SK-N-SH (cell line): ENCODE measurements at regions not wholly inside any gene's neighbourhood (a gene's known extent, or its start where the extent isn't known, plus 50 kb on each side); places are given as distances from the start of the nearest gene placed in this dataset.

Experiments
- CTCF ChIA-PET: fragments of 300-600, 350-600 bp; formaldehyde crosslinking; extraction: SDS; loops from one replicate; lab custom pipeline; 2021; lab: Yijun Ruan, JAX
- POLR2A ChIA-PET: fragments of 350-600 bp; sonication (Branson Sonifier 250); formaldehyde crosslinking; extraction: SDS; loops from one replicate; lab custom pipeline; 2020; ENCODE audit warnings: antibody characterized with exemption, inconsistent platforms; lab: Yijun Ruan, JAX
- DNase-seq: peaks from one replicate; pipeline ENCODE4 v3.0.0; 2012
- H2AFZ ChIP-seq: fragments of 200-600 bp; sonication (generic); 2 replicates; pipeline ENCODE4 v1.8.1; 2016; ENCODE audit warnings: antibody characterized with exemption, mild to moderate bottlenecking, low read depth
- H3F3A ChIP-seq: fragments of 200-600 bp; sonication (generic); replicated peaks from 2 replicates; pipeline ENCODE3; 2016; ENCODE audit warnings: antibody characterized with exemption, mild to moderate bottlenecking; ENCODE audit not compliant: insufficient read depth
- H3K27ac ChIP-seq, 2 experiments: fragments of 200-500 bp in 1 of 2; fragments of 200-600 bp in 1 of 2; sonication (Bioruptor generic) in 1 of 2; sonication (generic), shearing (Covaris generic) in 1 of 2; 2 replicates each; pipeline versions ENCODE4 v1.5.1 to v1.6.1; 2014 to 2016; ENCODE audit warnings: low read depth in 2 of 2, inconsistent platforms in 1 of 2, low read length in 1 of 2, mild to moderate bottlenecking in 1 of 2, mixed read lengths in 1 of 2
- H3K27me3 ChIP-seq: fragments of 200-600 bp; sonication (generic), shearing (Covaris generic); 2 replicates; pipeline ENCODE4 v1.6.1; 2016; ENCODE audit warnings: mixed run types; ENCODE audit not compliant: insufficient read depth
- H3K36me3 ChIP-seq, 2 experiments: fragments of 200-500 bp in 1 of 2; fragments of 200-600 bp in 1 of 2; sonication (Bioruptor generic) in 1 of 2; sonication (generic) in 1 of 2; replicated peaks in 1 of 2; 2 replicates each; pipeline versions ENCODE3 to v1.5.1; 2014 to 2016; ENCODE audit warnings: low read length in 1 of 2, mild to moderate bottlenecking in 1 of 2; ENCODE audit not compliant: insufficient read depth in 2 of 2, control insufficient read depth in 1 of 2
- H3K4me1 ChIP-seq, 2 experiments: fragments of 200-500 bp in 1 of 2; fragments of 200-600 bp in 1 of 2; sonication (Bioruptor generic) in 1 of 2; sonication (generic), shearing (Covaris generic) in 1 of 2; 2 replicates each; pipeline versions ENCODE4 v1.5.1 to v1.6.1; 2014 to 2016; ENCODE audit warnings: low read depth in 1 of 2, low read length in 1 of 2, mixed run types in 1 of 2; ENCODE audit not compliant: insufficient read depth in 2 of 2, control insufficient read depth in 1 of 2
- H3K4me2 ChIP-seq: fragments of 200-600 bp; sonication (generic), shearing (Covaris generic); 2 replicates; pipeline ENCODE4 v1.6.1; 2017; ENCODE audit warnings: mixed run types
- H3K4me3 ChIP-seq, 2 experiments: fragments of 200-500 bp in 1 of 2; fragments of 200-600 bp in 1 of 2; sonication (Bioruptor generic) in 1 of 2; sonication (generic), shearing (Covaris generic) in 1 of 2; 2 replicates each; pipeline versions ENCODE4 v1.5.1 to v1.8.1; 2014 to 2016; ENCODE audit warnings: low read depth in 2 of 2, inconsistent platforms in 1 of 2, low read length in 1 of 2, mild to moderate bottlenecking in 1 of 2, mixed read lengths in 1 of 2, moderate library complexity in 1 of 2
- H3K79me2 ChIP-seq: fragments of 200-600 bp; sonication (generic); 2 replicates; pipeline ENCODE4 v1.8.1; 2017; ENCODE audit warnings: mild to moderate bottlenecking; ENCODE audit not compliant: insufficient read depth
- H3K9ac ChIP-seq: fragments of 200-600 bp; sonication (generic); 2 replicates; pipeline ENCODE4 v1.6.1; 2017; ENCODE audit warnings: mixed run types
- H3K9me2 ChIP-seq: fragments of 200-600 bp; sonication (generic); 2 replicates; pipeline ENCODE4 v1.6.1; 2017; ENCODE audit warnings: mixed run types
- H3K9me3 ChIP-seq: fragments of 200-600 bp; sonication (generic); 2 replicates; pipeline ENCODE4 v1.6.1; 2017; ENCODE audit warnings: mixed run types, mild to moderate bottlenecking, moderate library complexity
- H4K20me1 ChIP-seq: fragments of 200-600 bp; sonication (generic); 2 replicates; pipeline ENCODE4 v1.6.1; 2017; ENCODE audit warnings: mild to moderate bottlenecking, mixed run types; ENCODE audit not compliant: insufficient read depth
- CHD2 ChIP-seq: fragments of 150-350 bp; IDR thresholded peaks from 2 replicates; pipeline ENCODE4 v1.6.1; 2018; ENCODE audit warnings: low read length; ENCODE audit not compliant: partially characterized antibody
- EP300 ChIP-seq, 2 experiments: IDR thresholded peaks; 2 replicates each; pipeline versions ENCODE4 v1.4.0 to v1.6.1; 2012; ENCODE audit warnings: borderline replicate concordance in 1 of 2, low read depth in 1 of 2, low read length in 1 of 2
- EZH2phosphoT487 ChIP-seq: fragments of 200-600 bp; sonication (generic); IDR thresholded peaks from 2 replicates; pipeline ENCODE4 v1.6.1; 2017; ENCODE audit warnings: low read depth, mixed run types, mild to moderate bottlenecking, antibody characterized with exemption, moderate library complexity, borderline replicate concordance
- FOXM1 ChIP-seq: IDR thresholded peaks from 2 replicates; pipeline ENCODE4 v1.4.0; 2012; ENCODE audit warnings: low read depth, mild to moderate bottlenecking
- GABPA ChIP-seq: IDR thresholded peaks from 2 replicates; pipeline ENCODE4 v1.4.0; 2012; ENCODE audit warnings: low read depth, mild to moderate bottlenecking
- GATA2 ChIP-seq: sonication (generic); formaldehyde crosslinking; IDR thresholded peaks from 2 replicates; pipeline ENCODE4 v1.5.0; 2020; ENCODE audit warnings: mild to moderate bottlenecking, missing genetic modification reagents
- IRF3 ChIP-seq: fragments of 150-350 bp; IDR thresholded peaks from 2 replicates; pipeline ENCODE4 v1.6.1; 2016; ENCODE audit warnings: mild to moderate bottlenecking, low read depth, low read length
- JUND ChIP-seq: IDR thresholded peaks from 2 replicates; pipeline ENCODE4 v1.4.0; 2012
- MAX ChIP-seq: IDR thresholded peaks from 2 replicates; pipeline ENCODE4 v1.4.0; 2012; ENCODE audit warnings: low read depth
- MEF2A ChIP-seq: IDR thresholded peaks from 2 replicates; pipeline ENCODE4 v1.4.0; 2012; ENCODE audit warnings: low read depth, borderline replicate concordance
- MXI1 ChIP-seq: IDR thresholded peaks from 2 replicates; pipeline ENCODE4 v1.6.1; 2012; ENCODE audit warnings: mild to moderate bottlenecking, low read depth, low read length, improper control_type of control experiment
- NFIC ChIP-seq: IDR thresholded peaks from 2 replicates; pipeline ENCODE4 v1.4.0; 2012; ENCODE audit warnings: borderline replicate concordance
- NRF1 ChIP-seq: IDR thresholded peaks from 2 replicates; pipeline ENCODE4 v1.6.1; 2012; ENCODE audit warnings: low read depth, mild to moderate bottlenecking, low read length
- POLR2AphosphoS5 ChIP-seq: IDR thresholded peaks from 2 replicates; pipeline ENCODE4 v1.6.1; 2012; ENCODE audit warnings: low read depth, low read length
- RAD21 ChIP-seq: IDR thresholded peaks from 2 replicates; pipeline ENCODE4 v1.6.1; 2012; ENCODE audit warnings: mild to moderate bottlenecking, low read length
- RCOR1 ChIP-seq: fragments of 150-350 bp; IDR thresholded peaks from 2 replicates; pipeline ENCODE4 v1.6.1; 2017; ENCODE audit warnings: antibody characterized with exemption, low read length
- SMC3 ChIP-seq: IDR thresholded peaks from 2 replicates; pipeline ENCODE4 v1.6.1; 2012; ENCODE audit warnings: low read depth, low read length, improper control_type of control experiment
- TCF12 ChIP-seq: IDR thresholded peaks from 2 replicates; pipeline ENCODE4 v1.4.0; 2012
- YY1 ChIP-seq: IDR thresholded peaks from 2 replicates; pipeline ENCODE4 v1.4.0; 2012; ENCODE audit warnings: low read depth, mild to moderate bottlenecking
- whole genome bisulfite sequencing: methylation state at CpG from one replicate; pipeline ENCODE4 v1.1.6; 2017; ENCODE audit warnings: low lambda C conversion rate; 5-methylcytosine and 5-hydroxymethylcytosine counted together
- TF ChIP-seq, protein P1 (sequence below): IDR thresholded peaks from 2 replicates; pipeline ENCODE4 v1.4.0; 2012; ENCODE audit warnings: low read depth, borderline replicate concordance

- H3F3A ChIP-seq = no peaks in the 10 kb centered on the region
- H3K27me3 ChIP-seq = no peaks in the 10 kb centered on the region
- H3K4me3 ChIP-seq = no peak overlapping the region
- ChIA-PET CTCF (interaction anchor here (1.7 kb wide), 1 partner anchor 369 kb away, joined by 3 read pairs; no protein-coding TSS in a partner anchor), POLR2A (no interaction called here)
- H3K9me2 ChIP-seq = no peaks in the 10 kb centered on the region
- H4K20me1 ChIP-seq = no peaks in the 10 kb centered on the region
- H2AFZ ChIP-seq = no peak overlapping the region
- no peak for TF ChIP-seq FOXM1
- no peaks in the 10 kb centered on the region for H3K36me3 ChIP-seq
- H3K9me3 ChIP-seq = no peaks in the 10 kb centered on the region
- H3K9ac ChIP-seq = no peak overlapping the region
- no peak for DNase-seq
- no peak overlapping the region for H3K4me2 ChIP-seq
- H3K79me2 ChIP-seq = no peaks in the 10 kb centered on the region
- 97% methylated on average over 11 of the region's 12 CpGs for WGBS
- H3K27ac ChIP-seq = no peak overlapping the region; a peak in 1 of 4 replicates
- H3K4me1 ChIP-seq = peaks cover 20 to 28% of the 10 kb centered on the region in 2 experiments; a peak in 3 of 4 replicates
These were observed 370.4 kb downstream of the IRS2 start for GRCh38 chr13:109416001-109416400.

- 89% methylated on average over 4 of the region's 4 CpGs for WGBS
- peak overlapping the region in 1 of 2 experiments; percentile 99; a peak in 2 of 4 replicates for H3K27ac ChIP-seq
- H3K9me2 ChIP-seq = no peaks in the 10 kb centered on the region
- H3K36me3 ChIP-seq = no peaks in the 10 kb centered on the region
- H3K4me3 ChIP-seq = no peak overlapping the region
- no peaks in the 10 kb centered on the region for H3K79me2 ChIP-seq
- H3K4me1 ChIP-seq = peaks cover 20 to 30% of the 10 kb centered on the region in 2 experiments; a peak in 3 of 4 replicates
- no peaks in the 10 kb centered on the region for H3F3A ChIP-seq
- TF ChIP-seq TCF12 (no peak), YY1 (no peak), MAX (no peak), NRF1 (no peak)
- H4K20me1 ChIP-seq = no peaks in the 10 kb centered on the region
- DNase-seq = no peak
- no peaks in the 10 kb centered on the region for H3K27me3 ChIP-seq
- H3K4me2 ChIP-seq = no peak overlapping the region
- ChIA-PET POLR2A (interaction anchor here (0.6 kb wide), 1 partner anchor 187 kb away, joined by 4 read pairs; no protein-coding TSS in a partner anchor), CTCF (interaction anchor here (0.6 to 1.7 kb wide), 3 partner anchors 65 to 370 kb away, joined by 3 to 4 read pairs (median 3); no protein-coding TSS in a partner anchor)
- H2AFZ ChIP-seq = no peak overlapping the region
- H3K9me3 ChIP-seq = no peaks in the 10 kb centered on the region
- H3K9ac ChIP-seq = no peak overlapping the region
These were observed 371.3 kb downstream of the IRS2 start for GRCh38 chr13:109415057-109415456.

GRCh38 chr13:109412283-109412901 lies 374.0 kb downstream of the IRS2 start:
- DNase-seq = peak; percentile 76
- WGBS = 9% methylated on average over 14 of the region's 14 CpGs
- CTCF ChIA-PET = interaction anchor here (1.3 kb wide), 1 partner anchor 266 kb away, joined by 3 read pairs; no protein-coding TSS in a partner anchor
- TF ChIP-seq JUND = no peak
- peak in 1 of 2 experiments; percentile 34; a peak in 1 of 4 replicates for TF ChIP-seq EP300 (IDR thresholded peaks at IDR 0.05; ENCODE audit: borderline replicate concordance in 1 of 2, low read depth in 1 of 2, low read length in 1 of 2)
- TF ChIP-seq RCOR1 = no peak; the same call in 1 of the 2 replicates
- TF ChIP-seq IRF3 = no peak
- peak; percentile 78; the same call in 1 of the 2 replicates for TF ChIP-seq MXI1
- TF ChIP-seq EZH2phosphoT487 = no peak
- no peak for TF ChIP-seq NFIC
- no peak for TF ChIP-seq GABPA
- peak; percentile 92 for TF ChIP-seq MAX
- TF ChIP-seq RAD21 = peak; percentile 49; the same call in 1 of the 2 replicates
- TF ChIP-seq NRF1 = no peak
- peak; percentile 73 for TF ChIP-seq POLR2AphosphoS5
- TF ChIP-seq CHD2 = peak; percentile 12
- peak; percentile 22; the same call in 1 of the 2 replicates for TF ChIP-seq SMC3
- TF ChIP-seq GATA2 = peak; percentile 74
- TF ChIP-seq MEF2A = no peak
- TF ChIP-seq, protein P1, sequence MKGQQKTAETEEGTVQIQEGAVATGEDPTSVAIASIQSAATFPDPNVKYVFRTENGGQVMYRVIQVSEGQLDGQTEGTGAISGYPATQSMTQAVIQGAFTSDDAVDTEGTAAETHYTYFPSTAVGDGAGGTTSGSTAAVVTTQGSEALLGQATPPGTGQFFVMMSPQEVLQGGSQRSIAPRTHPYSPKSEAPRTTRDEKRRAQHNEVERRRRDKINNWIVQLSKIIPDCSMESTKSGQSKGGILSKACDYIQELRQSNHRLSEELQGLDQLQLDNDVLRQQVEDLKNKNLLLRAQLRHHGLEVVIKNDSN = no peak
- TF ChIP-seq TCF12 = no peak

More at GRCh38 chr13:109412283-109412901, 374.0 kb downstream of the IRS2 start:
- H4K20me1 ChIP-seq = no peaks in the 10 kb centered on the region
- H3K9me2 ChIP-seq = no peaks in the 10 kb centered on the region
- no peaks in the 10 kb centered on the region for H3K9me3 ChIP-seq
- peak overlapping the region; percentile 73 for H2AFZ ChIP-seq
- H3K4me1 ChIP-seq = peaks cover 20 to 30% of the 10 kb centered on the region in 2 experiments; a peak in 3 of 4 replicates
- H3K36me3 ChIP-seq = no peaks in the 10 kb centered on the region
- H3K27me3 ChIP-seq = no peaks in the 10 kb centered on the region
- H3F3A ChIP-seq = no peaks in the 10 kb centered on the region
- H3K79me2 ChIP-seq = no peaks in the 10 kb centered on the region
- peak overlapping the region; percentile 61 for H3K4me2 ChIP-seq
- peak overlapping the region in 1 of 2 experiments; percentile 14; a peak in 1 of 4 replicates for H3K4me3 ChIP-seq
- peak overlapping the region in 1 of 2 experiments; percentile 99; a peak in 2 of 4 replicates for H3K27ac ChIP-seq
- peak overlapping the region; percentile 38; the same call in 1 of the 2 replicates for H3K9ac ChIP-seq
- POLR2A ChIA-PET = interaction anchor here (0.7 to 1.5 kb wide), 12 partner anchors 11 to 373 kb away, joined by 3 to 16 read pairs (median 4); no protein-coding TSS in a partner anchor
